ENCODE measurements at regions not wholly inside any gene's neighbourhood (a gene's known extent, or its start where the extent isn't known, plus 50 kb on each side); places are given as distances from the start of the nearest gene placed in this dataset.

- TF ChIP-seq USF1 (IDR thresholded peaks at IDR 0.05) (no peak), RAD21 (IDR thresholded peaks at IDR 0.05; ENCODE audit: low read depth) (no peak), ZBTB7A (IDR thresholded peaks at IDR 0.05; ENCODE audit: low read depth) (no peak), REST (IDR thresholded peaks at IDR 0.05; ENCODE audit: low read depth) (no peak), TCF12 (IDR thresholded peaks at IDR 0.05; ENCODE audit: low read depth) (no peak), EP300 (IDR thresholded peaks at IDR 0.05; ENCODE audit: borderline replicate concordance) (no peak), FOXM1 (IDR thresholded peaks at IDR 0.05; ENCODE audit: borderline replicate concordance, low read depth) (no peak), CREB1 (IDR thresholded peaks at IDR 0.05; ENCODE audit: low read depth) (no peak), MAX (IDR thresholded peaks at IDR 0.05) (no peak), TAF1 (IDR thresholded peaks at IDR 0.05; ENCODE audit: low read depth) (no peak), NFIC (IDR thresholded peaks at IDR 0.05) (no peak), TEAD4 (IDR thresholded peaks at IDR 0.05) (no peak), EGR1 (IDR thresholded peaks at IDR 0.05) (no peak), YY1 (IDR thresholded peaks at IDR 0.05; ENCODE audit: low read depth) (no peak), CEBPB (IDR thresholded peaks at IDR 0.05) (no peak)
Observed at GRCh38 chr10:107809889-107810288, 645.4 kb upstream of the SORCS1 start.

GRCh38 chr10:107807836-107808235 is 643.3 kb upstream of the SORCS1 start:
- TF ChIP-seq TCF12 (IDR thresholded peaks at IDR 0.05; ENCODE audit: low read depth) (no peak), FOXM1 (IDR thresholded peaks at IDR 0.05; ENCODE audit: borderline replicate concordance, low read depth) (no peak), EP300 (IDR thresholded peaks at IDR 0.05; ENCODE audit: borderline replicate concordance) (no peak), MAX (IDR thresholded peaks at IDR 0.05) (no peak), EGR1 (IDR thresholded peaks at IDR 0.05) (no peak), USF1 (IDR thresholded peaks at IDR 0.05) (no peak), ZBTB7A (IDR thresholded peaks at IDR 0.05; ENCODE audit: low read depth) (no peak), RAD21 (IDR thresholded peaks at IDR 0.05; ENCODE audit: low read depth) (no peak), NFIC (IDR thresholded peaks at IDR 0.05) (no peak), YY1 (IDR thresholded peaks at IDR 0.05; ENCODE audit: low read depth) (no peak), CEBPB (IDR thresholded peaks at IDR 0.05) (no peak), TAF1 (IDR thresholded peaks at IDR 0.05; ENCODE audit: low read depth) (no peak), TEAD4 (IDR thresholded peaks at IDR 0.05) (no peak), REST (IDR thresholded peaks at IDR 0.05; ENCODE audit: low read depth) (no peak), CREB1 (IDR thresholded peaks at IDR 0.05; ENCODE audit: low read depth) (no peak)

- TF ChIP-seq CEBPB (IDR thresholded peaks at IDR 0.05) (no peak), TAF1 (IDR thresholded peaks at IDR 0.05; ENCODE audit: low read depth) (no peak), TEAD4 (IDR thresholded peaks at IDR 0.05) (no peak), USF1 (IDR thresholded peaks at IDR 0.05) (no peak), CREB1 (IDR thresholded peaks at IDR 0.05; ENCODE audit: low read depth) (no peak), NFIC (IDR thresholded peaks at IDR 0.05) (no peak), REST (IDR thresholded peaks at IDR 0.05; ENCODE audit: low read depth) (no peak), EGR1 (IDR thresholded peaks at IDR 0.05) (no peak), TCF12 (IDR thresholded peaks at IDR 0.05; ENCODE audit: low read depth) (no peak), MAX (IDR thresholded peaks at IDR 0.05) (no peak), FOXM1 (IDR thresholded peaks at IDR 0.05; ENCODE audit: borderline replicate concordance, low read depth) (no peak), ZBTB7A (IDR thresholded peaks at IDR 0.05; ENCODE audit: low read depth) (no peak)
Observed at GRCh38 chr10:107806026-107806425, 641.5 kb upstream of the SORCS1 start.

GRCh38 chr10:107803546-107803945 is 639.0 kb upstream of the SORCS1 start:
- no peak for TF ChIP-seq NFIC (IDR thresholded peaks at IDR 0.05)
- no peak for TF ChIP-seq TCF12 (IDR thresholded peaks at IDR 0.05; ENCODE audit: low read depth)
- TF ChIP-seq EGR1 (IDR thresholded peaks at IDR 0.05) = no peak
- TF ChIP-seq TEAD4 (IDR thresholded peaks at IDR 0.05) = no peak
- no peak for TF ChIP-seq MAX (IDR thresholded peaks at IDR 0.05)
- TF ChIP-seq TAF1 (IDR thresholded peaks at IDR 0.05; ENCODE audit: low read depth) = no peak
- no peak for TF ChIP-seq FOXM1 (IDR thresholded peaks at IDR 0.05; ENCODE audit: borderline replicate concordance, low read depth)
- no peak for TF ChIP-seq REST (IDR thresholded peaks at IDR 0.05; ENCODE audit: low read depth)
- TF ChIP-seq RAD21 (IDR thresholded peaks at IDR 0.05; ENCODE audit: low read depth) = no peak
- TF ChIP-seq EP300 (IDR thresholded peaks at IDR 0.05; ENCODE audit: borderline replicate concordance) = no peak
- TF ChIP-seq USF1 (IDR thresholded peaks at IDR 0.05) = no peak

All from Ishikawa (cell line).